CD4-positive, CD25-positive, alpha-beta regulatory T cell (primary cell): ENCODE measurements at regions not wholly inside any gene's neighbourhood (a gene's known extent, or its start where the extent isn't known, plus 50 kb on each side); places are given as distances from the start of the nearest gene placed in this dataset.

Experiments
- ATAC-seq, 2 donors: fragments of 150-1000 bp; cut with Tn5 transposase; one replicate each; pipeline ENCODE4 v1.10.0; 2021; ENCODE audit warnings: low read depth in 2 of 2, moderate number of reproducible peaks in 2 of 2, moderate library complexity in 1 of 2
- DNase-seq, 3 donors: peaks; one replicate each; pipeline versions ENCODE4 v3.0.0 to v3.0.0-alpha.2; 2012 to 2022; ENCODE audit warnings: mixed read lengths in 1 of 3
- H3K27ac ChIP-seq: one replicate; pipeline ENCODE4 v1.7.0; 2013; ENCODE audit warnings: mild to moderate bottlenecking, low read length; ENCODE audit not compliant: insufficient read depth, poor library complexity, severe bottlenecking
- H3K27me3 ChIP-seq: one replicate; pipeline ENCODE4 v1.7.0; 2013; ENCODE audit warnings: low read length; ENCODE audit not compliant: control insufficient read depth, insufficient read depth
- H3K36me3 ChIP-seq: one replicate; pipeline ENCODE4 v1.7.0; 2013; ENCODE audit warnings: mild to moderate bottlenecking, low read length, moderate library complexity; ENCODE audit not compliant: control insufficient read depth, insufficient read depth
- H3K4me1 ChIP-seq: 2 replicates; pipeline ENCODE4 v1.7.0; 2013; ENCODE audit warnings: mild to moderate bottlenecking, low read length; ENCODE audit not compliant: insufficient read depth, control insufficient read depth, poor library complexity, severe bottlenecking
- H3K4me3 ChIP-seq: one replicate; pipeline ENCODE4 v1.7.0; 2013; ENCODE audit warnings: low read depth, mild to moderate bottlenecking, low read length, moderate library complexity
- H3K9me3 ChIP-seq, 2 experiments: 1 replicate in 1 of 2; 2 replicates in 1 of 2; pipeline ENCODE4 v1.7.0; 2013; ENCODE audit warnings: low read length in 2 of 2, mild to moderate bottlenecking in 1 of 2, moderate library complexity in 1 of 2; ENCODE audit not compliant: control insufficient read depth in 2 of 2
- H3K27ac Mint-ChIP-seq, 3 donors: one replicate each; pipeline ENCODE4 v1.8.0; 2020 to 2022; ENCODE audit warnings: mild to moderate bottlenecking in 3 of 3, mixed read lengths in 3 of 3, moderate library complexity in 2 of 3
- H3K27me3 Mint-ChIP-seq: one replicate; pipeline ENCODE4 v1.8.0; 2022; ENCODE audit warnings: mild to moderate bottlenecking, mixed read lengths
- H3K36me3 Mint-ChIP-seq: one replicate; pipeline ENCODE4 v1.8.0; 2020; ENCODE audit warnings: mixed read lengths
- H3K4me1 Mint-ChIP-seq, 4 donors: one replicate each; pipeline ENCODE4 v1.8.0; 2020 to 2022; ENCODE audit warnings: mixed read lengths in 4 of 4, mild to moderate bottlenecking in 1 of 4
- H3K4me3 Mint-ChIP-seq, 4 donors: one replicate each; pipeline ENCODE4 v1.8.0; 2020 to 2022; ENCODE audit warnings: mild to moderate bottlenecking in 4 of 4, mixed read lengths in 4 of 4, moderate library complexity in 3 of 4
- H3K9me3 Mint-ChIP-seq, 7 donors: one replicate each; pipeline ENCODE4 v1.8.0; 2020 to 2022; ENCODE audit warnings: mixed read lengths in 7 of 7, mild to moderate bottlenecking in 3 of 7, moderate library complexity in 2 of 7

DNA sequence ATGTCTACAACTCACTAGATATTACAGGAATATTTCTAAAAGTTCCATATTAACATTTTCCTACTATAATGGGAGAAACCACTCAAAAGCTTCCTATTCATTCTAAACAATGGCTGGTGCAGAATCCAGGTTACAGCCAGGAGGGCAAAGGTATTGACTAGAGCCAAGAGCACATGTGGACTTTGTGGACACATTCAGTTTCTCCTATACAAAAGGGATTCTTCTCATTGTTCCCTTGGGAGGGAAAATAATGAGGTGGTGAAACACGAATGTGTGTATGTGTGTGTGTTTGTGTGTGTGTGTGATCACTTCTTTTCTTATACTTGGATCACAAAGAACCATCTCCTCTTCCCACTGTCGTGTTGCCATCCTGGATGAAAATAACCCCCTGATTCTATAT, 1000.0 kb downstream of the ADGRL2 start:
- Mint-ChIP-seq H3K36me3 (no peaks in the 10 kb centered on the region), H3K27ac (no peak overlapping the region)
- ATAC-seq, result no peak

GRCh38 chr1:82799261-82799660, 998.5 kb downstream of the ADGRL2 start:
- no peak for DNase-seq
- H3K4me1 Mint-ChIP-seq, result no peaks in the 10 kb centered on the region
- Histone ChIP-seq H3K27me3 (no peaks in the 10 kb centered on the region), H3K9me3 (no peaks in the 10 kb centered on the region), H3K36me3 (no peaks in the 10 kb centered on the region), H3K4me1 (no peaks in the 10 kb centered on the region), H3K27ac (no peak overlapping the region), H3K4me3 (no peak overlapping the region)
- no peaks in the 10 kb centered on the region for H3K36me3 Mint-ChIP-seq
- ATAC-seq, result no peak
- H3K9me3 Mint-ChIP-seq, result peaks cover 0 to 14% (median 5%) of the 10 kb centered on the region in 7 donors
- no peak overlapping the region for H3K27ac Mint-ChIP-seq
- H3K27me3 Mint-ChIP-seq, result no peaks in the 10 kb centered on the region
- no peak overlapping the region for H3K4me3 Mint-ChIP-seq

More for the DNA sequence above, 1000.0 kb downstream of the ADGRL2 start:
- no peak for DNase-seq
- H3K4me1 ChIP-seq, result no peaks in the 10 kb centered on the region
- no peaks in the 10 kb centered on the region for H3K4me1 Mint-ChIP-seq
- H3K27me3 ChIP-seq, result no peaks in the 10 kb centered on the region
- H3K4me3 Mint-ChIP-seq, result no peak overlapping the region
- H3K4me3 ChIP-seq, result no peak overlapping the region
- no peaks in the 10 kb centered on the region for H3K27me3 Mint-ChIP-seq
- H3K36me3 ChIP-seq, result no peaks in the 10 kb centered on the region
- H3K9me3 Mint-ChIP-seq, result peaks cover 4 to 11% (median 6%) of the 10 kb centered on the region in 7 donors
- no peaks in the 10 kb centered on the region for H3K9me3 ChIP-seq
- H3K27ac ChIP-seq, result no peak overlapping the region

GRCh38 chr1:82795508-82796149, 994.9 kb downstream of the ADGRL2 start:
- Histone ChIP-seq H3K27me3 (no peaks in the 10 kb centered on the region), H3K36me3 (no peaks in the 10 kb centered on the region), H3K9me3 (no peaks in the 10 kb centered on the region), H3K4me1 (no peaks in the 10 kb centered on the region), H3K27ac (no peak overlapping the region), H3K4me3 (no peak overlapping the region)
- no peak for ATAC-seq
- Mint-ChIP-seq H3K4me1 (no peaks in the 10 kb centered on the region), H3K27me3 (no peaks in the 10 kb centered on the region), H3K4me3 (no peak overlapping the region), H3K27ac (no peak overlapping the region), H3K9me3 (peaks cover 2 to 20% (median 6%) of the 10 kb centered on the region in 7 donors), H3K36me3 (no peaks in the 10 kb centered on the region)
- DNase-seq, result no peak

- ATAC-seq, result no peak
- no peaks in the 10 kb centered on the region for H3K27me3 ChIP-seq
Observed at GRCh38 chr1:82792151-82792550, 991.4 kb downstream of the ADGRL2 start.

DNA sequence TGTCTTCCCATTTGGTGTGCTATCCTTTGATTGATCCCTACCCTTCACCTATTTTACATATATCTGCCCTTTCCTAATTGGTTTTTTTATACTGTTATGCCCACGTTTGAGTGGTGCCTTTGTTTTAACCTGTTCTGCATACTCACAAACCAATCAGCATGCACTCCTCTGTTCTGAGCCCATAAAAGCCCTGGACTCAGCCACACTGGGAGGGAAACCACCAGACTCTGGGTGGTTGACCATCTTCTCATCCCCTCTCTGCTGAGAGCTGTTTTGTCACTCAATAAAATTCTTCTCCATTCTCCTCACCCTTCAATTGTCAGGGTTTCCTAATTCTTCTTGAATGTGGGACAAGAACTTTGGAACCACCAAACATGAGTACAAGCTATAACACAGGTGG, 989.8 kb downstream of the ADGRL2 start:
- Mint-ChIP-seq H3K4me1 (no peaks in the 10 kb centered on the region), H3K27me3 (no peaks in the 10 kb centered on the region), H3K27ac (no peak overlapping the region), H3K36me3 (no peaks in the 10 kb centered on the region), H3K4me3 (no peak overlapping the region), H3K9me3 (peaks cover 0 to 10% (median 2%) of the 10 kb centered on the region in 7 donors)
- Histone ChIP-seq H3K4me1 (no peaks in the 10 kb centered on the region), H3K27ac (no peak overlapping the region), H3K36me3 (no peaks in the 10 kb centered on the region), H3K4me3 (no peak overlapping the region), H3K9me3 (no peaks in the 10 kb centered on the region), H3K27me3 (no peaks in the 10 kb centered on the region)
- DNase-seq (no peak), ATAC-seq (no peak)

More at GRCh38 chr1:82792151-82792550, 991.4 kb downstream of the ADGRL2 start:
- Mint-ChIP-seq H3K27me3 (no peaks in the 10 kb centered on the region), H3K4me1 (no peaks in the 10 kb centered on the region), H3K4me3 (no peak overlapping the region), H3K36me3 (no peaks in the 10 kb centered on the region), H3K9me3 (peaks cover 0 to 16% (median 2%) of the 10 kb centered on the region in 7 donors), H3K27ac (no peak overlapping the region)
- DNase-seq, result no peak
- Histone ChIP-seq H3K4me3 (no peak overlapping the region), H3K9me3 (no peaks in the 10 kb centered on the region), H3K27ac (no peak overlapping the region), H3K36me3 (no peaks in the 10 kb centered on the region), H3K4me1 (no peaks in the 10 kb centered on the region)

- ATAC-seq (no peak), DNase-seq (no peak)
- H3K4me3 ChIP-seq, result no peak overlapping the region
- no peaks in the 10 kb centered on the region for H3K27me3 ChIP-seq
- Mint-ChIP-seq H3K9me3 (peaks cover 0 to 10% (median 2%) of the 10 kb centered on the region in 7 donors), H3K27me3 (no peaks in the 10 kb centered on the region), H3K36me3 (no peaks in the 10 kb centered on the region), H3K4me1 (no peaks in the 10 kb centered on the region), H3K27ac (no peak overlapping the region), H3K4me3 (no peak overlapping the region)
- no peak overlapping the region for H3K27ac ChIP-seq
- H3K36me3 ChIP-seq, result no peaks in the 10 kb centered on the region
- no peaks in the 10 kb centered on the region for H3K4me1 ChIP-seq
- H3K9me3 ChIP-seq, result no peaks in the 10 kb centered on the region
Observed at GRCh38 chr1:82788660-82789059, 987.9 kb downstream of the ADGRL2 start.

DNA sequence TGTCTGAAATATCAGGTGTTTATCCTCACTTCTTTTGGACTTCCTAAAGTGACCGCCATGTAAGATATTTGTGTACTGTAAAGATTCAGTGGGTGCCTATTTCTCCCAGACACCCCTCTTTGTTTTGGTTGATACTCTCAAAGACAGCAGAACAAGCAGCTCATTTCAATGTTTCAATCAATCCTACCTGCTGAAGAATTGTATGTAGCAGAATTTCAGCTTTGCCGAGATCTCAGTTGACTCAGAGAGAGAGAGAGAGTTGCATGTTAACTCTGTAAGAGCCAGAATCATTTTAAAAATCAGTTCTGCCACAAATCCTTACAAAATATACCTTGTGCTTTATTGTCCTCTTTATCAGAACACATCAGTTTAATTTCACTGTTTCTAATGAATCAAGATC, 987.3 kb downstream of the ADGRL2 start:
- H3K9me3 Mint-ChIP-seq, result peaks cover 0 to 11% (median 4%) of the 10 kb centered on the region in 7 donors
- Histone ChIP-seq H3K27ac (no peak overlapping the region), H3K36me3 (no peaks in the 10 kb centered on the region), H3K27me3 (no peaks in the 10 kb centered on the region), H3K4me3 (no peak overlapping the region), H3K4me1 (no peaks in the 10 kb centered on the region), H3K9me3 (no peaks in the 10 kb centered on the region)
- no peaks in the 10 kb centered on the region for H3K4me1 Mint-ChIP-seq
- DNase-seq, result no peak
- ATAC-seq, result no peak
- H3K36me3 Mint-ChIP-seq, result no peaks in the 10 kb centered on the region
- H3K27ac Mint-ChIP-seq, result no peak overlapping the region
- H3K27me3 Mint-ChIP-seq, result no peaks in the 10 kb centered on the region
- H3K4me3 Mint-ChIP-seq, result no peak overlapping the region

GRCh38 chr1:82786883-82787282, 986.1 kb downstream of the ADGRL2 start:
- H3K27me3 ChIP-seq, result no peaks in the 10 kb centered on the region

More at GRCh38 chr1:82786883-82787282, 986.1 kb downstream of the ADGRL2 start:
- H3K4me1 Mint-ChIP-seq, result no peaks in the 10 kb centered on the region
- no peak overlapping the region for H3K27ac ChIP-seq
- no peak overlapping the region for H3K4me3 ChIP-seq
- DNase-seq (no peak), ATAC-seq (no peak)
- peaks cover 0 to 14% (median 2%) of the 10 kb centered on the region in 7 donors for H3K9me3 Mint-ChIP-seq
- H3K9me3 ChIP-seq, result no peaks in the 10 kb centered on the region
- no peak overlapping the region for H3K4me3 Mint-ChIP-seq
- H3K36me3 Mint-ChIP-seq, result no peaks in the 10 kb centered on the region
- no peak overlapping the region for H3K27ac Mint-ChIP-seq
- H3K27me3 Mint-ChIP-seq, result no peaks in the 10 kb centered on the region
- H3K36me3 ChIP-seq, result no peaks in the 10 kb centered on the region
- no peaks in the 10 kb centered on the region for H3K4me1 ChIP-seq
